ENCODE measurements at regions not wholly inside any gene's neighbourhood (a gene's known extent, or its start where the extent isn't known, plus 50 kb on each side); places are given as distances from the start of the nearest gene placed in this dataset.

DNA sequence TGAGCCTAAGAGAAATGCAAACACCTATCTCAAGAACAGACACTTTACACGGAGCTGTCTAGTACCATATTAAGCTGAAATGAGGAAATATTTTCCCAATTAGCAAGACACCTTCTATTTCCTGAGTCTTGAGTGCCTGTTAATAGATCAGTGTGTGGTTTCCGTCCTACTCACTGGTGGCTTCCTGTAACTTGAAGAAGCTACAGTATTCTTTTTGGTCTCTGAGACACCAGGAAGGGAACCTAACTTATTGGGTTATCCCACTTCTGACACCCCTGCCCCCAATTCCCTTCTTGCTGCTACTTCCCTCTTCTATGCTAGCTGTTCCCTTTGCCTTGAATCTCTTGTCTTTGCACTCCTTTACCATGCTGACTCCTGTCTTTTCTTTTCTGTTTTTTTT, 92.7 kb downstream of the FDX1 start:
- Histone ChIP-seq H3K4me2 (ENCODE audit: control insufficient read depth, insufficient read depth) (no peak overlapping the region), H3K4me3 (no peak overlapping the region), H3K9me3 (replicated peaks; ENCODE audit: control insufficient read depth, insufficient read depth, low read length) (peaks cover 4% of the 10 kb centered on the region; the same call in 2 of the 3 replicates), H3K79me2 (ENCODE audit: control insufficient read depth, insufficient read depth, low read length) (no peaks in the 10 kb centered on the region), H2AFZ (ENCODE audit: control insufficient read depth, low read depth, low read length) (no peak overlapping the region), H3K4me1 (ENCODE audit: control insufficient read depth, insufficient read depth, low read length) (peaks cover 5% of the 10 kb centered on the region), H3K9ac (ENCODE audit: control insufficient read depth, insufficient read depth, low read length) (no peak overlapping the region), H3K36me3 (ENCODE audit: control insufficient read depth in 2 of 2, insufficient read depth in 2 of 2, low read length in 1 of 2) (no peaks in the 10 kb centered on the region), H3K27ac (ENCODE audit: control insufficient read depth, insufficient read depth) (no peak overlapping the region), H3K27me3 (replicated peaks in 1 of 2; ENCODE audit: control insufficient read depth in 2 of 2, insufficient read depth in 2 of 2, low read length in 1 of 2) (no peaks in the 10 kb centered on the region), H4K20me1 (ENCODE audit: control insufficient read depth, insufficient read depth) (no peaks in the 10 kb centered on the region)
- CTCF ChIA-PET = no interaction called here
- DNase-seq (ENCODE audit: low read depth, low spot score) (no peak), ATAC-seq (no peak), FAIRE-seq (no peak)
- SMC1A ChIA-PET (ENCODE audit: uncharacterized antibody, unreplicated experiment) = interaction anchor here (0.6 kb wide), 2 partner anchors 203 to 304 kb away, joined by 3 read pairs; no protein-coding TSS in a partner anchor
- intact Hi-C loops (cut with micrococcal nuclease; ENCODE audit: unreplicated experiment) (no loop called here), in situ Hi-C loops (cut with MboI) (no loop called here)
- WGBS (ENCODE audit: insufficient coverage, insufficient replicate concordance, low lambda C conversion rate, missing lambda C conversion rate) = 0% methylated on average over 2 of the region's 2 CpGs
- POLR2A ChIA-PET = no interaction called here
- BruUV-seq (replicated peaks) = no TSS peak
- RAD21 ChIA-PET (ENCODE audit: unreplicated experiment) = interaction anchor here (0.6 kb wide), 1 partner anchor 88 kb away, joined by 3 read pairs; no protein-coding TSS in a partner anchor
- TF ChIP-seq RELA (IDR thresholded peaks at IDR 0.05; ENCODE audit: borderline replicate concordance, partially characterized antibody) = no peak
- no peak for TF ChIP-seq CEBPB (IDR thresholded peaks at IDR 0.05; ENCODE audit: borderline replicate concordance in 1 of 2, low read depth in 2 of 2, low read length in 2 of 2)
- no peak for TF ChIP-seq ZZZ3 (IDR thresholded peaks at IDR 0.05; ENCODE audit: control insufficient read depth, insufficient read length, low read depth)
- no peak for TF ChIP-seq BMI1 (IDR thresholded peaks at IDR 0.05; ENCODE audit: borderline replicate concordance)
- TF ChIP-seq, protein P1, sequence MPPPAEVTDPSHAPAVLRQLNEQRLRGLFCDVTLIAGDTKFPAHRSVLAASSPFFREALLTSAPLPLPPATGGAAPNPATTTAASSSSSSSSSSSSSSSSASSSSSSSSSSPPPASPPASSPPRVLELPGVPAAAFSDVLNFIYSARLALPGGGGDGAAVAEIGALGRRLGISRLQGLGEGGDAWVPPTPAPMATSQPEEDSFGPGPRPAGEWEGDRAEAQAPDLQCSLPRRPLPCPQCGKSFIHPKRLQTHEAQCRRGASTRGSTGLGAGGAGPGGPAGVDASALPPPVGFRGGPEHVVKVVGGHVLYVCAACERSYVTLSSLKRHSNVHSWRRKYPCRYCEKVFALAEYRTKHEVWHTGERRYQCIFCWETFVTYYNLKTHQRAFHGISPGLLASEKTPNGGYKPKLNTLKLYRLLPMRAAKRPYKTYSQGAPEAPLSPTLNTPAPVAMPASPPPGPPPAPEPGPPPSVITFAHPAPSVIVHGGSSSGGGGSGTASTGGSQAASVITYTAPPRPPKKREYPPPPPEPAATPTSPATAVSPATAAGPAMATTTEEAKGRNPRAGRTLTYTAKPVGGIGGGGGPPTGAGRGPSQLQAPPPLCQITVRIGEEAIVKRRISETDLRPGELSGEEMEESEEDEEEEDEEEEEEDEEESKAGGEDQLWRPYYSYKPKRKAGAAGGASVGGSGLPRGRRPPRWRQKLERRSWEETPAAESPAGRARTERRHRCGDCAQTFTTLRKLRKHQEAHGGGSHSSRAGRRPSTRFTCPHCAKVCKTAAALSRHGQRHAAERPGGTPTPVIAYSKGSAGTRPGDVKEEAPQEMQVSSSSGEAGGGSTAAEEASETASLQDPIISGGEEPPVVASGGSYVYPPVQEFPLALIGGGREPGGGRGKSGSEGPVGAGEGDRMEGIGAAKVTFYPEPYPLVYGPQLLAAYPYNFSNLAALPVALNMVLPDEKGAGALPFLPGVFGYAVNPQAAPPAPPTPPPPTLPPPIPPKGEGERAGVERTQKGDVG (CRISPR knock-in tag; IDR thresholded peaks at IDR 0.05) = no peak
- no peak for TF ChIP-seq MEF2A (IDR thresholded peaks at IDR 0.05; ENCODE audit: insufficient read depth, low read depth, low read length)
- TF ChIP-seq YBX1 (IDR thresholded peaks at IDR 0.05) = no peak
- TF ChIP-seq NRF1 (conservative IDR thresholded peaks at IDR 0.05; ENCODE audit: low read depth, low read length) = no peak
- no peak for TF ChIP-seq JUND (IDR thresholded peaks at IDR 0.05; ENCODE audit: low read depth, low read length)
- no peak for TF ChIP-seq EZH2 (IDR thresholded peaks at IDR 0.05; ENCODE audit: borderline replicate concordance, control insufficient read depth, low read depth, low read length)
- TF ChIP-seq STAT3 (IDR thresholded peaks at IDR 0.05; ENCODE audit: low read depth, low read length) = no peak
- TF ChIP-seq, protein P2, sequence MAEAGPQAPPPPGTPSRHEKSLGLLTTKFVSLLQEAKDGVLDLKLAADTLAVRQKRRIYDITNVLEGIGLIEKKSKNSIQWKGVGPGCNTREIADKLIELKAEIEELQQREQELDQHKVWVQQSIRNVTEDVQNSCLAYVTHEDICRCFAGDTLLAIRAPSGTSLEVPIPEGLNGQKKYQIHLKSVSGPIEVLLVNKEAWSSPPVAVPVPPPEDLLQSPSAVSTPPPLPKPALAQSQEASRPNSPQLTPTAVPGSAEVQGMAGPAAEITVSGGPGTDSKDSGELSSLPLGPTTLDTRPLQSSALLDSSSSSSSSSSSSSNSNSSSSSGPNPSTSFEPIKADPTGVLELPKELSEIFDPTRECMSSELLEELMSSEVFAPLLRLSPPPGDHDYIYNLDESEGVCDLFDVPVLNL (IDR thresholded peaks at IDR 0.05; ENCODE audit: low read depth, low read length) = no peak
- TF ChIP-seq BCL11A (IDR thresholded peaks at IDR 0.05; ENCODE audit: low read depth, low read length) = no peak
- TF ChIP-seq TCF7 (IDR thresholded peaks at IDR 0.05; ENCODE audit: borderline replicate concordance) = no peak
- TF ChIP-seq NFYA (IDR thresholded peaks at IDR 0.05; ENCODE audit: borderline replicate concordance, low read depth, low read length) = no peak
